ENCODE measurements at regions not wholly inside any gene's neighbourhood (a gene's known extent, or its start where the extent isn't known, plus 50 kb on each side); places are given as distances from the start of the nearest gene placed in this dataset.
"Not testable (repeated sequence)": the region's sequence is repeated elsewhere in the genome, so short reads cannot be mapped to it uniquely, and the experiment has no call there.

DNA sequence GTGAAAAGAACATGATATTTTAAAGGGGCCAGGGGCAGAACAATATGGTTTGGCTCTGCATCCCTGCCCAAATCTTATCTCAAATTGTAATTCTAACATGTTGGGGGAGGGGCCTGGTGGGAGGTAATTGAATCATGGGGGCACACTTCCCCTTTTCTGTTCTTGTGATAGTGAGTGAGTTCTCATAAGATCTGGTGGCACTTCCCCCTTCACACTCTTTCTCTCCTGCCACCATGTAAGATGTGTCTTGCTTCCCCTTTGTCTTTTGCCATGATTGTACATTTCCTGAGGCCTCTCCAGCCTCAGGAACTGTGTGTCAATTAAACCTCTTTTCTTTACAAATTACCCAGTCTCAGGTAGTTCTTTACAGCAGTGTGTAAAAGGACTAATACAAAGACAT lies 177.1 kb upstream of the ZNF322 start:
- not testable (repeated sequence) for TF ChIP-seq POLR2A (IDR thresholded peaks at IDR 0.05)
- TF ChIP-seq, protein P1, sequence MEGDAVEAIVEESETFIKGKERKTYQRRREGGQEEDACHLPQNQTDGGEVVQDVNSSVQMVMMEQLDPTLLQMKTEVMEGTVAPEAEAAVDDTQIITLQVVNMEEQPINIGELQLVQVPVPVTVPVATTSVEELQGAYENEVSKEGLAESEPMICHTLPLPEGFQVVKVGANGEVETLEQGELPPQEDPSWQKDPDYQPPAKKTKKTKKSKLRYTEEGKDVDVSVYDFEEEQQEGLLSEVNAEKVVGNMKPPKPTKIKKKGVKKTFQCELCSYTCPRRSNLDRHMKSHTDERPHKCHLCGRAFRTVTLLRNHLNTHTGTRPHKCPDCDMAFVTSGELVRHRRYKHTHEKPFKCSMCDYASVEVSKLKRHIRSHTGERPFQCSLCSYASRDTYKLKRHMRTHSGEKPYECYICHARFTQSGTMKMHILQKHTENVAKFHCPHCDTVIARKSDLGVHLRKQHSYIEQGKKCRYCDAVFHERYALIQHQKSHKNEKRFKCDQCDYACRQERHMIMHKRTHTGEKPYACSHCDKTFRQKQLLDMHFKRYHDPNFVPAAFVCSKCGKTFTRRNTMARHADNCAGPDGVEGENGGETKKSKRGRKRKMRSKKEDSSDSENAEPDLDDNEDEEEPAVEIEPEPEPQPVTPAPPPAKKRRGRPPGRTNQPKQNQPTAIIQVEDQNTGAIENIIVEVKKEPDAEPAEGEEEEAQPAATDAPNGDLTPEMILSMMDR (IDR thresholded peaks at IDR 0.05) = not testable (repeated sequence)

All from adrenal gland (tissue), 5 donors.